ENCODE measurements at regions not wholly inside any gene's neighbourhood (a gene's known extent, or its start where the extent isn't known, plus 50 kb on each side); places are given as distances from the start of the nearest gene placed in this dataset.

- no peak overlapping the region for H3K4me3 ChIP-seq (ENCODE audit: low read depth, low read length)
- in situ Hi-C loops (cut with HindIII; ENCODE audit: low sequenced_read_pairs), result no loop called here
- no peak for TF ChIP-seq CTCF (IDR thresholded peaks at IDR 0.05; ENCODE audit: low read depth, low read length)
- no peak for DNase-seq (ENCODE audit: low read depth, low spot score)
Observed at GRCh38 chr2:226078666-226079065, 679.2 kb downstream of the NYAP2 start.

DNA sequence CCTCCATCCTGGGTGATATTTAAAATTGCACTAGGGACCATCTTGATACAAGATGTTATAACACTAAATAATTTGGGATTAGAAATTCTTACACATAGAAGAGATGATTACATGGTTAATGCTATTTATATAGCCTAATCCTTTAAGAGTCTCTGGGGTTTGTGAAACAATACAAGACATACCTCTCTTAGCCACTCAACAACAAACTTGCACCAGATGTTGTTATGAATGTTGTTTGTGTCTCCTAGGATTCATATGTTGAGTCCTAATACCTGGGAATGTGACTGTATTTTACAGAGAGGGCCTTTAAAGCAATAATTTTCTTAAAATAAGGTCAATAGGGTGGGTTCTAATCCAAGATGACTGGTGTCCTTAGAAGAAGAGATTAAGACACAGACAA, 678.3 kb downstream of the NYAP2 start:
- in situ Hi-C loops (cut with HindIII; ENCODE audit: low sequenced_read_pairs), result no loop called here
- DNase-seq (ENCODE audit: low read depth, low spot score), result no peak
- no peak overlapping the region for H3K4me3 ChIP-seq (ENCODE audit: low read depth, low read length)
- TF ChIP-seq CTCF (IDR thresholded peaks at IDR 0.05; ENCODE audit: low read depth, low read length), result no peak

GRCh38 chr2:226077031-226077430, 677.5 kb downstream of the NYAP2 start:
- in situ Hi-C loops (cut with HindIII; ENCODE audit: low sequenced_read_pairs), result no loop called here
- H3K4me3 ChIP-seq (ENCODE audit: low read depth, low read length), result no peak overlapping the region
- TF ChIP-seq CTCF (IDR thresholded peaks at IDR 0.05; ENCODE audit: low read depth, low read length), result no peak
- DNase-seq (ENCODE audit: low read depth, low spot score), result peak; percentile 18

DNA sequence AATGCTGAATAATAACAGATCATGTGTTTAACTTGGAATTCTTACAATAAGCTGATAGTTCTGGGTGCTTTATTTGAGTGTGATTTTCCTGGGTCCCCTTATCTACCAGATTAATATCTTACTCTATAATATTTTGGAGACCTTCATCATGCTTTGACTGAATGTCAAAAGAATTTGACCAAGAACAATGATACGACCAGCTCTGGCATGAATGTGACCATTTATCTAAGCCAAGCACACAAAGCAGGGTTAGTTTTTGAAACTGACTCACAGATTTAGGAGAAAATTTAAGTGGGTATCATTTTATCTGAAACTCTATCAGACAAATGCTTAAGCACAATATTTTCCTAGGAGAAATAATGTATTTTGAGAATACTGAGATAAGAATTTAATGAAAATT, 677.0 kb downstream of the NYAP2 start:
- no peak for DNase-seq (ENCODE audit: low read depth, low spot score)
- in situ Hi-C loops (cut with HindIII; ENCODE audit: low sequenced_read_pairs), result no loop called here
- TF ChIP-seq CTCF (IDR thresholded peaks at IDR 0.05; ENCODE audit: low read depth, low read length), result no peak
- H3K4me3 ChIP-seq (ENCODE audit: low read depth, low read length), result no peak overlapping the region

GRCh38 chr2:226074391-226074790, 674.9 kb downstream of the NYAP2 start:
- no peak for DNase-seq (ENCODE audit: low read depth, low spot score)
- in situ Hi-C loops (cut with HindIII; ENCODE audit: low sequenced_read_pairs), result no loop called here

GRCh38 chr2:226073496-226074160, 674.1 kb downstream of the NYAP2 start:
- no peak for DNase-seq (ENCODE audit: low read depth, low spot score)
- H3K4me3 ChIP-seq (ENCODE audit: low read depth, low read length), result no peak overlapping the region
- no peak for TF ChIP-seq CTCF (IDR thresholded peaks at IDR 0.05; ENCODE audit: low read depth, low read length)
- in situ Hi-C loops (cut with HindIII; ENCODE audit: low sequenced_read_pairs), result no loop called here

More at GRCh38 chr2:226074391-226074790, 674.9 kb downstream of the NYAP2 start:
- TF ChIP-seq CTCF (IDR thresholded peaks at IDR 0.05; ENCODE audit: low read depth, low read length), result no peak
- no peak overlapping the region for H3K4me3 ChIP-seq (ENCODE audit: low read depth, low read length)
